Loucy (cell line): ENCODE measurements at regions not wholly inside any gene's neighbourhood (a gene's known extent, or its start where the extent isn't known, plus 50 kb on each side); places are given as distances from the start of the nearest gene placed in this dataset.

ENCODE experiments used
- H2AFZ ChIP-seq: fragments of 200-600 bp; sonication (generic); 2 replicates; pipeline ENCODE4 v1.6.0; 2016; ENCODE audit warnings: antibody characterized with exemption, mild to moderate bottlenecking, low read length, moderate library complexity
- H3F3A ChIP-seq: fragments of 200-600 bp; 2 replicates; pipeline ENCODE4 v1.6.0; 2016; ENCODE audit warnings: antibody characterized with exemption, low read depth, mild to moderate bottlenecking
- H3K27me3 ChIP-seq: fragments of 200-600 bp; sonication (generic); 2 replicates; pipeline ENCODE4 v1.6.1; 2014; ENCODE audit warnings: low read length, mild to moderate bottlenecking; ENCODE audit not compliant: insufficient read depth, poor library complexity, severe bottlenecking
- H3K36me3 ChIP-seq: fragments of 200-600 bp; sonication (generic); 2 replicates; pipeline ENCODE4 v1.6.1; 2016; ENCODE audit warnings: low read length; ENCODE audit not compliant: insufficient read depth
- H3K4me1 ChIP-seq: fragments of 200-600 bp; sonication (generic); 2 replicates; pipeline ENCODE4 v1.5.1; 2014; ENCODE audit warnings: low read length, mild to moderate bottlenecking; ENCODE audit not compliant: insufficient read depth, poor library complexity, severe bottlenecking
- H3K4me2 ChIP-seq: fragments of 200-600 bp; sonication (generic); 2 replicates; pipeline ENCODE4 v1.6.0; 2014; ENCODE audit warnings: antibody characterized with exemption, low read length, low read depth, mild to moderate bottlenecking; ENCODE audit not compliant: poor library complexity, severe bottlenecking
- H3K4me3 ChIP-seq: fragments of 200-600 bp; sonication (generic); 2 replicates; pipeline ENCODE4 v1.5.1; 2014; ENCODE audit warnings: low read length, mild to moderate bottlenecking, mixed read lengths; ENCODE audit not compliant: poor library complexity, severe bottlenecking
- H3K79me2 ChIP-seq: fragments of 200-600 bp; sonication (generic); 2 replicates; pipeline ENCODE4 v1.6.1; 2014; ENCODE audit warnings: low read length; ENCODE audit not compliant: insufficient read depth
- H3K9ac ChIP-seq: fragments of 200-600 bp; sonication (generic); 2 replicates; pipeline ENCODE4 v1.6.0; 2014; ENCODE audit warnings: mild to moderate bottlenecking, low read depth, low read length, moderate library complexity; ENCODE audit not compliant: poor library complexity, severe bottlenecking
- H3K9me2 ChIP-seq: fragments of 200-600 bp; sonication (generic); replicated peaks from 2 replicates; pipeline ENCODE4 v1.6.1; 2016; ENCODE audit warnings: low read depth, low read length, mixed read lengths
- H3K9me3 ChIP-seq: fragments of 200-600 bp; sonication (generic); 2 replicates; pipeline ENCODE4 v1.6.1; 2014; ENCODE audit warnings: mild to moderate bottlenecking, antibody characterized with exemption, low read length, low read depth; ENCODE audit not compliant: insufficient read depth
- H4K20me1 ChIP-seq: fragments of 200-600 bp; sonication (generic); 2 replicates; pipeline ENCODE4 v1.6.0; 2014; ENCODE audit warnings: antibody characterized with exemption, low read length, mild to moderate bottlenecking; ENCODE audit not compliant: insufficient read depth, poor library complexity, severe bottlenecking
- EZH2phosphoT487 ChIP-seq: fragments of 200-600 bp; IDR thresholded peaks from 2 replicates; pipeline ENCODE4 v1.6.1; 2018; ENCODE audit warnings: antibody characterized with exemption, mild to moderate bottlenecking, moderate library complexity, borderline replicate concordance
- TF ChIP-seq, protein P1 (sequence below): fragments of 200-600 bp; sonication (generic); conservative IDR thresholded peaks from 2 replicates; pipeline ENCODE4 v1.5.1; 2014; ENCODE audit warnings: mild to moderate bottlenecking, antibody characterized with exemption, low read length

DNA sequence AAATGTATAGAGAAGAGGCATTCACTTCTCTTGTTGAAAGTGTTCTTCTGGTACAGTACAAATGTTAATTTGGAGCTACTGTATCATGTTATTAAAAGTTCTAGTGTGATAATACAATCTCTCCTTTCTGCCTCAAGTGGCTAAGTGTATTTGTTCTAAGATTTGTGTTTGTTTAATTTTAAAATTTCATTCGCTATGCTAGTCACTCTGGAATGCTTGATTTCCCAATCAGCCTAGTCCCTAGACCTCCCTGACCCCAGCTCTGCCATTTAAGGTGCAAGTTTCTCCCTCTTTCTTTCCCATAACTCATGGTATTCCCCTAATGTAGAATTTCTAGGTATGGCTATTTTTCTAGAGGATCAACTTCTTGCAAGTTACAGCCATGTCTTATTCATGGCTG, 817.4 kb downstream of the STIM2 start:
- Histone ChIP-seq H3K9ac (no peak overlapping the region), H3K79me2 (no peaks in the 10 kb centered on the region), H3F3A (no peaks in the 10 kb centered on the region), H3K4me2 (no peak overlapping the region), H4K20me1 (no peaks in the 10 kb centered on the region), H3K27me3 (no peaks in the 10 kb centered on the region), H3K4me1 (no peaks in the 10 kb centered on the region), H3K4me3 (no peak overlapping the region), H2AFZ (no peak overlapping the region), H3K36me3 (no peaks in the 10 kb centered on the region), H3K9me3 (no peaks in the 10 kb centered on the region), H3K9me2 (no peaks in the 10 kb centered on the region)
- TF ChIP-seq EZH2phosphoT487: no peak
- TF ChIP-seq, protein P1, sequence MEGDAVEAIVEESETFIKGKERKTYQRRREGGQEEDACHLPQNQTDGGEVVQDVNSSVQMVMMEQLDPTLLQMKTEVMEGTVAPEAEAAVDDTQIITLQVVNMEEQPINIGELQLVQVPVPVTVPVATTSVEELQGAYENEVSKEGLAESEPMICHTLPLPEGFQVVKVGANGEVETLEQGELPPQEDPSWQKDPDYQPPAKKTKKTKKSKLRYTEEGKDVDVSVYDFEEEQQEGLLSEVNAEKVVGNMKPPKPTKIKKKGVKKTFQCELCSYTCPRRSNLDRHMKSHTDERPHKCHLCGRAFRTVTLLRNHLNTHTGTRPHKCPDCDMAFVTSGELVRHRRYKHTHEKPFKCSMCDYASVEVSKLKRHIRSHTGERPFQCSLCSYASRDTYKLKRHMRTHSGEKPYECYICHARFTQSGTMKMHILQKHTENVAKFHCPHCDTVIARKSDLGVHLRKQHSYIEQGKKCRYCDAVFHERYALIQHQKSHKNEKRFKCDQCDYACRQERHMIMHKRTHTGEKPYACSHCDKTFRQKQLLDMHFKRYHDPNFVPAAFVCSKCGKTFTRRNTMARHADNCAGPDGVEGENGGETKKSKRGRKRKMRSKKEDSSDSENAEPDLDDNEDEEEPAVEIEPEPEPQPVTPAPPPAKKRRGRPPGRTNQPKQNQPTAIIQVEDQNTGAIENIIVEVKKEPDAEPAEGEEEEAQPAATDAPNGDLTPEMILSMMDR: no peak

DNA sequence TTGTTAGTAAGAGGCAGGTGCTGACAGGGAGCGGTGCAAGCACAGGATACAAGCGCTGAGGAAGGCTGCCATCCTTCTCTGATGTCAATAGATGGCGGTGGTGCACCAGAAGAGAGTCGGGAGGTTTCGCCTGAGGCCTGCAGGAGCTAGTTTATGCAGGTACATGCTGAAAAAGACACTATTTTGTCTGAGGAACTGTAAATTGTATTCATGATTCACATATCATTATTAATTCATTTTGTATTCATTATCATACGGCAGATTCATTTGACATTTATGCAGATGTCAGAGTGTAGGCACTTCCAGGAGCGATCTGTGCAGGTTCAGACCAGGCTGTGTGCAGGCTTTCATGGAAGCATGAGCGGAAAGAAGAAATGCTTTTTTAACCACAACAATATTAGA, 824.0 kb downstream of the STIM2 start:
- Histone ChIP-seq H3K36me3 (no peaks in the 10 kb centered on the region), H3K9ac (no peak overlapping the region), H3K4me2 (no peak overlapping the region), H3K4me3 (no peak overlapping the region), H2AFZ (no peak overlapping the region), H3K79me2 (no peaks in the 10 kb centered on the region), H3K9me3 (no peaks in the 10 kb centered on the region), H4K20me1 (no peaks in the 10 kb centered on the region), H3K9me2 (no peaks in the 10 kb centered on the region), H3F3A (no peaks in the 10 kb centered on the region), H3K4me1 (no peaks in the 10 kb centered on the region), H3K27me3 (no peaks in the 10 kb centered on the region)
- TF ChIP-seq, protein P1: peak; percentile 77
- TF ChIP-seq EZH2phosphoT487: no peak

DNA sequence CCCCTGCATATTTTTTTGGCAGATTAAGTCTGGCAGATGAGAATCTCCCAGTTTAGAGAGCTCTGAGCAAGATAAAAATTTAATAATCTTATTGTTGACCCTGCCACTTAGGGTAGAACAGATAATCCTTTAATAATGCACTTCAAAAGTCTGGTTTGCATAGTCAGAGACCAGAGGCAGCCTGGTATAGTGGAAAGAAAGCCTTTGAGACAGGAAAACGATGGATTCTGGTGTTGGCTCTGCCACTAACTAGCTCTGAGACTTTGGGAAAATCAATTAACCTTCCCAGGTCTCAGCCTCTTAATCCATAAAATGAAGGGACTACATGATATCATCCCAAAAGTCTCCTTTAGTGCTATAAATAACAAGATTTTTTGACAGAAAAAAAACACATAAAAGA, 824.5 kb downstream of the STIM2 start:
- no peaks in the 10 kb centered on the region for H4K20me1 ChIP-seq
- H3F3A ChIP-seq: no peaks in the 10 kb centered on the region
- no peaks in the 10 kb centered on the region for H3K9me3 ChIP-seq
- H3K4me1 ChIP-seq: no peaks in the 10 kb centered on the region
- no peak overlapping the region for H3K4me3 ChIP-seq
- no peaks in the 10 kb centered on the region for H3K36me3 ChIP-seq
- H3K9me2 ChIP-seq: no peaks in the 10 kb centered on the region
- H3K4me2 ChIP-seq: no peak overlapping the region
- no peak overlapping the region for H2AFZ ChIP-seq
- no peak overlapping the region for H3K9ac ChIP-seq
- TF ChIP-seq, protein P1: no peak
- TF ChIP-seq EZH2phosphoT487: no peak
- no peaks in the 10 kb centered on the region for H3K79me2 ChIP-seq
- no peaks in the 10 kb centered on the region for H3K27me3 ChIP-seq
